ENCODE measurements at regions not wholly inside any gene's neighbourhood (a gene's known extent, or its start where the extent isn't known, plus 50 kb on each side); places are given as distances from the start of the nearest gene placed in this dataset.

DNA sequence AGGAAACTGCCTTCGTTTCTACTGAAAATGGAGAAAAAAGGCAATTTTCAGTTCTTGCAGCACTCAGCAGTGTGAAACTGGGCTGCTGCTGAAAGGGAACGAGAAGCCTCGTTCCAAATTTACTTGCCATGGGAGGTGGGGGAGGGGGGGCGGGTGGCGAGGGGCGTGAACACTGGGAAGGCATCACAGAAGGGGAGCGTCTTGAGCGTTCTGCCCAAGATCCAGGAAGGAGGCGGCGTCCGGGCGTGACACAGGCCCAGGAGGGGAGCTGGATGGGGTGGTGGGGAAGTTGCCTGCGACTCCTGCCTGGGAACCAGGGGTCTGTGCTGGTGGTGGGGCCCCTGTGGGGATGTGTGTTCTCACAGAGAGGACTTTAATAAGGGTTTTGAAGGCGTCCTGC, 213.5 kb downstream of the CTTN start:
- TF ChIP-seq, protein P1, sequence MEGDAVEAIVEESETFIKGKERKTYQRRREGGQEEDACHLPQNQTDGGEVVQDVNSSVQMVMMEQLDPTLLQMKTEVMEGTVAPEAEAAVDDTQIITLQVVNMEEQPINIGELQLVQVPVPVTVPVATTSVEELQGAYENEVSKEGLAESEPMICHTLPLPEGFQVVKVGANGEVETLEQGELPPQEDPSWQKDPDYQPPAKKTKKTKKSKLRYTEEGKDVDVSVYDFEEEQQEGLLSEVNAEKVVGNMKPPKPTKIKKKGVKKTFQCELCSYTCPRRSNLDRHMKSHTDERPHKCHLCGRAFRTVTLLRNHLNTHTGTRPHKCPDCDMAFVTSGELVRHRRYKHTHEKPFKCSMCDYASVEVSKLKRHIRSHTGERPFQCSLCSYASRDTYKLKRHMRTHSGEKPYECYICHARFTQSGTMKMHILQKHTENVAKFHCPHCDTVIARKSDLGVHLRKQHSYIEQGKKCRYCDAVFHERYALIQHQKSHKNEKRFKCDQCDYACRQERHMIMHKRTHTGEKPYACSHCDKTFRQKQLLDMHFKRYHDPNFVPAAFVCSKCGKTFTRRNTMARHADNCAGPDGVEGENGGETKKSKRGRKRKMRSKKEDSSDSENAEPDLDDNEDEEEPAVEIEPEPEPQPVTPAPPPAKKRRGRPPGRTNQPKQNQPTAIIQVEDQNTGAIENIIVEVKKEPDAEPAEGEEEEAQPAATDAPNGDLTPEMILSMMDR (conservative IDR thresholded peaks at IDR 0.05) = no peak
- no peak for TF ChIP-seq EZH2 (IDR thresholded peaks at IDR 0.05; ENCODE audit: low read depth)
